Fibroblast of gingiva (primary cell): ENCODE measurements at regions not wholly inside any gene's neighbourhood (a gene's known extent, or its start where the extent isn't known, plus 50 kb on each side); places are given as distances from the start of the nearest gene placed in this dataset.
"Not testable (repeated sequence)": the region's sequence is repeated elsewhere in the genome, so short reads cannot be mapped to it uniquely, and the experiment has no call there.

ENCODE experiments used
- DNase-seq: peaks from one replicate; pipeline ENCODE4 v3.0.0-alpha.2; 2011; ENCODE audit warnings: low read depth

DNA sequence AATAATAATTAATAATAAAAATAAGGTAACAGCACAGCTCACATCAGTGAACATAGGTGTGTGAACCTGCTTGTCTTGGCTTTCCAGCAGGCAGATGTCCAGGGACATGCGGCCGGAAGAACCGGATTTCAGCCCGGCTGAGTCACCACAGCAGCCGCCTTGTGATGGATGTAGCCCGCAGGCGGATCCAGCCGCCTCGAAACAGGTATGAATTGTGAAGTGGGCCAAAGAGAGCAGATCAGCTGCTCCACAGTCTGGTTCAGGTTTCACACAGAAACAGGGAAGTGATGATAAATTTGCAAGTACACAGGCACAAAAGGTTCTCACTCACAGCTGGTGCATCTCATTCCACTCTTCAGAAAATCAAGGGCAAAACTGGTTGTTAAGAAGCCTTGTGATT lies 55.1 kb downstream of the ID4 start:
- no peak for DNase-seq

DNA sequence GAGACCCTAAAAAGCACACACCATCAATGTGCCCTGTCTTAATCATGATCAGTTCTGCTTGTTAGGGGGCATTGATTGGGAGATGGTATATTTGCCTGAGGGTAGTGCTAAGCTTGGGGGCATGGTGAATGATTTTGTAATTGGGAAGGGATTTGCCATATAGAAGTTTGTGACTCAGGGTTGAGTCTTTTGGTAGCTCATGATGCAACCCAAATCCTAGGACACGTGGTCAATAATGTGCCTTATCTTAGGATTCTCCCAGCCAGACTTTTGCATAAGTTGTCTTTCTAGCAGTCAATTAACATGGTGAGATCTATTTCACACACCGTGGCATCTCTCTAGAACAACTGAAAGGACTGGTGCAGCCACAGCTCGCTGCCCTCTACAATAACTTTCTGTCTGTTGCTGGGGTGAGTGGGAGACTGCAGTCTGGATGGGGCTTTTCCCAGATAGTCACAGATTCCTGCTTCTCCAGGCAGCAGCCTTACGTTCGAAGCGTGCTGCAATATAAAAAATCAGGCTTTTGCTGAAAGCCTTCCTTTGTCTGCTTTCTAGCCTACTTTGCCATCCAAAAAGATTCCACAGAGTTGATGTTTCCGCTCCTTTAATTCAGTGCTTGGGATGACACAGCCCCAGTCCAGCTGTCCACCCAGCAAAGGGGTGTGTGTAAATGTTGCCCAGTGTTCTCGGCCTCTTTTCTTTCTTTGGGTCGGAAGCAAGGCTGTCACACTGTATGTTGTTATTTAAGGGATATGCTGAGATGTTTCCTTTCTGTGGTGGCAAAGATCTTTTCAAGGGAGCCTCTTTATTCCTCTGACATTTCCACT lies 58.9 kb downstream of the ID4 start:
- no peak for DNase-seq

DNA sequence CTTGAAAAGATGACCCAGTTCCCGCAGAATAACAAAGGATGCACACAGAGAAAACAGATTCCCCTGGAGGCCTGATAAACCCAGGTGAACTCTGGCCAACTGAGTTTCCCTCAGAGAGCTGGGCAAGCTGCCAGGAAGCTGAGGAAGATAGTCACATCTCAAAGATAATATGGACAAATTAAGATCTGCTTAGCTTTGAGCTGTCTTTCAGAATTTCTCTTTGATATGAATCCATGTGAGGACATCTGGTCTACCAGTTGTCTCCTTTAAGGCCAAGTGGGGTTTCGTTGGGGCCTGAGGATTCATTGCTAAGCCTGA lies 59.5 kb downstream of the ID4 start:
- no peak for DNase-seq

- no peak for DNase-seq
Measured at GRCh38 chr6:19898141-19898740, 61.1 kb downstream of the ID4 start.

GRCh38 chr6:19902201-19902600 lies 65.0 kb downstream of the ID4 start:
- DNase-seq: no peak

- not testable (repeated sequence) for DNase-seq
Measured at GRCh38 chr6:19904408-19904807, 67.2 kb downstream of the ID4 start.

- DNase-seq: no peak
Measured at GRCh38 chr6:19905584-19905983, 68.4 kb downstream of the ID4 start.

GRCh38 chr6:19906171-19906570 lies 69.0 kb downstream of the ID4 start:
- no peak for DNase-seq

GRCh38 chr6:19911223-19911622 lies 74.1 kb downstream of the ID4 start:
- no peak for DNase-seq

DNA sequence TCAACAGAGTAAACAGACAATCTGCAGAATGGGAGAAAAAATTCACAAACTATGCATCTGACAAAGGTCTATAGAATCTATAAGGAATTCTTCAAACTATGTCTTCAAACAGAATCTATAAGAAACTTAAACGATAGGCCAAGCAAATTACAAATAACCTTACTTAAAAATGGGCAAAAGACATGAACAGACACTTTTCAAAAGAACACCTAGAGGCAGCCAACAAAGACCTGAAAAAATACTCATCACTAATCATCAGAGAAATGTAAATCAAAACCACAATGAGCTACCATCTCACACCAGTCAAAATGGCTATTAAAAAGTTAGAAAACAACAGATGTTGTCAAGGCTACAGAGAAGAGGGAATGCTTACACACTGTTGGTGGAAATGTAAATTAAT lies 81.3 kb downstream of the ID4 start:
- no peak for DNase-seq

- no peak for DNase-seq
Measured at GRCh38 chr6:19921786-19922185, 84.6 kb downstream of the ID4 start.

GRCh38 chr6:19925533-19925932 lies 88.4 kb downstream of the ID4 start:
- DNase-seq: no peak

DNA sequence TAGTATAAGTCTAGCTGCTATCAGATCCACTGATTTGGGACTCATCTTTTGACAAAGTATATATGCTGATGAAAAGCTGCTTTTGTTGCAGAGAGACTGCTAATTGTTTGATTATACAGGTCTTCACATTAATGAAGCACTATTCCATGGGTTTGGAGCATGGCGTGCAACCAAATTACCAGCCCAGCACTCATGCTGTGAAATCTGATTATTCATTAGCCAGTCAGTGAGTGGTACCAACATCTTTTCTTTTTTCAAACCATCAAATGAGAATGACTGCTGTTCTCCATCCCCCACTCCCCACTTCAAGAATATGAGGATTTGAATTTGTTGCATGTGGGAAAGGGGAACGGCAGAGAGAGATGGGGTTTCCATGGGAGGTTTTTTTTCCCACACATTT lies 91.3 kb downstream of the ID4 start:
- no peak for DNase-seq

DNA sequence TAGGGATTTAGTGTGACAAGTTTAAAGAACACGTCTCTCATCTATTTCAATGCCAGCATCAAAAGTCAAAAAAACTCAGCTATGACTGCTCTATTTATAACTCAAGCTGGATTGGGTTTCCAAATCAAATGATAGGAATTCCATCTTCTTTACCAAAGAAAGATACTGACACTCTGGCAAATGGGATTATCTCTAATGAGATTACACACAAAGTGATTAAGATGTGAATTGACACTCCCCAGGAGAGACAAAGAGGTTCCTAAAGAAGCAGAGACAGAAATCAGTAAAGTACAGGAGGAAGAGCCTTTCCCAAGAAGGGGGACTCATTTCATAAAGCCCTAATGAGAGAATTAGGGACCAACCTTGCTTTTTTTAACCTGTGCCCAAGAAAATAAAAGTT lies 92.1 kb downstream of the ID4 start:
- DNase-seq: no peak

DNA sequence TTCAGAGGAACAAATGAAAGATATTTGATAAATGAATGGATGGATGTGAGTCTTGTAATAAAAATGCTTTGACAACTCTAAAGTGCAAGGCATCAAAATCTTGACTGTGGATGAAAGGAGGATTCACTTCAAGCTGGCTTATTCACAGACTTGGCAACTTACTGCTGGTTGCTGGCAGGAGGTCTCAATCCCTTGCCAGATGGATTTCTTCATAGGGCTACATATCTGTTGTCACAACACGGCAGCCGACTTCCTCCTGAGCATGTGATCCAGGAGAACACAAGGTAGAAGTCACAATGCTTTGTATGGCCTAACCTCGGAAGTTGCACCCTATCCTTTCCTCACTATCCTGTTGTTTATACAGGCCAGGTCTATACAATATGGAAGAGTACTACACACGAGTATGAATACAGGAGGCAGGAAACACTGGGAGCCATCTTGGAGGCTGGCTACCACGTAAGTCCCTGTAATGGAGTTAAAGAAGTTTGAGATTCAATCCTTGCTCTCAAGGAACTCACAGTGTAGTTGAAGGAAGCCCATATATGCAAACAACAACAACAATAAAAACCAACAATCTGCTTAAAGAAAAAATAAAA lies 97.9 kb downstream of the ID4 start:
- peak; percentile 22 for DNase-seq

- not testable (repeated sequence) for DNase-seq
Measured at GRCh38 chr6:19939321-19939720, 102.2 kb downstream of the ID4 start.

- not testable (repeated sequence) for DNase-seq
Measured at GRCh38 chr6:19939926-19940325, 102.8 kb downstream of the ID4 start.

- DNase-seq: no peak
Measured at GRCh38 chr6:19943042-19943441, 105.9 kb downstream of the ID4 start.

GRCh38 chr6:19945843-19946358 lies 108.7 kb downstream of the ID4 start:
- no peak for DNase-seq

- DNase-seq: no peak
Measured at GRCh38 chr6:19949155-19949554, 112.0 kb downstream of the ID4 start.

DNA sequence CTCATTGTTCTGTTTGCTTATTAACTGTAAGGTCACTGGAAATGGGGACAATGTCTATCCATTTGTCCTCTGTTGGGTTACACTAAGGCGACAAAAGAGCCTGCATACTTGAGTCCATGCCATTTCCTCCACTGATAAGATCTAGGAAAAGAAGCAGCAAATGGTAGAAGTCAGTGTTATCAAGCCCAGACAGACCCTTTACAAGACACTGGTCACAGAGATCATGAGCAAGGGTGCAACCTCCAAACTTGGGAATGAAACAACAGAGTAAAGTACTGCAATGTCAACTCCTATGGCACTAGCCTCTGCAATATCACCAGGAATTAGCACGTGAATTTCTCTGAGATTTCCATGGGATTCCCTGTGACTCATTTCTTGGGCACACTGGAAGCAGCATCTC lies 126.9 kb downstream of the ID4 start:
- DNase-seq: no peak

GRCh38 chr6:19968201-19968600 lies 131.0 kb downstream of the ID4 start:
- no peak for DNase-seq

- no peak for DNase-seq
Measured at GRCh38 chr6:19972221-19972620, 135.1 kb downstream of the ID4 start.
